ENCODE measurements at regions not wholly inside any gene's neighbourhood (a gene's known extent, or its start where the extent isn't known, plus 50 kb on each side); places are given as distances from the start of the nearest gene placed in this dataset.

DNA sequence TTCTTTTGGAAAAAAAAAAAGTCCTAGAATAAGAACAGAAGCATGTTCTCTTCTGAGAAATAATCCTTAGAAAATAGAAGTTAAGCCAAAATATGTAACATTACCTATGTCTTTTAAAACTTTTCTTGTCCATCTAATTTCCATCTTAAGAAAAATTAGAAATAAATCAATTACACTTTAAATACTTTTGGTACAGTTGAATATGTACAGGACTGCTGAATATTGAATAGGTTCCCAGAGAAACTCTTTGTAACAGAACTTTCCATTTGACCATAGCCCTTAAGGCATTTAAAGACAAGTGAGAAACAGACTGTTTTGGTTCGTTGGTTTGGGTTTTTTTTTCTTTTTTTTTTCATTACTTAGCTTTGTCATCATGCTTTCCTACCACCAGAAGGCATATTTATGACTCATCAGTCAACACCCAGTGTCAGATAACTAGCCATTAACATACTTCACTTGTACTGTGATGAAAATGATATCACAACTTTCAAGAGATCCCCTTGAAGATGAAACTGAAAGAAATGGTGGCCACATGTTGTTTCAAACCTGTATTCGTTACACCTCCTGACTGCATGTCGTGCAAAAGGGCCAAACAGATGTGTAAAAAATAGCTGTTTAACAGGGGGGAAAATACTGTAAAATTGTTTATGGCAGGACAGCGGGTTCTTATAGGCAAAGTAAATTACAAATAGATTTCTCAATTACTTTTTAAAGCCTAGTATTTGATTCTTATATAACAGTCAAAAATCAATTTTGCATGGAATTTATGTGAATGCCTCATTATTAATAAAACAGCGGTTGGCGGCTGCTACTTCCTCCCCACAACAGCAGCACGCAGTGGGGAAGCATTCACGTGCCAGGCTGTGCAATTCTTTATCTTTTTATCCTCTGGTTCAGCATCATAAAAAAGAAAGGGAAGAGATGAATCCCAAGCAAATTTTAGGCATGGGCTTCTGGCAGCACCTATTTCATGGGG, 280.7 kb upstream of the HNRNPA3 start:
- no peaks in the 10 kb centered on the region for H3K79me2 ChIP-seq (ENCODE audit: insufficient read depth, low read depth, low read length)
- DNase-seq (ENCODE audit: low spot score), result no peak
- H3K4me3 ChIP-seq (ENCODE audit: low read depth, low read length, poor library complexity, severe bottlenecking), result no peak overlapping the region
- H4K20me1 ChIP-seq (ENCODE audit: insufficient read depth, low read length), result no peaks in the 10 kb centered on the region
- H3K9me2 ChIP-seq (ENCODE audit: insufficient read depth, low read length), result no peaks in the 10 kb centered on the region
- H3K4me1 ChIP-seq (ENCODE audit: insufficient read depth, low read length, poor library complexity, severe bottlenecking), result no peaks in the 10 kb centered on the region
- TF ChIP-seq, protein P1, sequence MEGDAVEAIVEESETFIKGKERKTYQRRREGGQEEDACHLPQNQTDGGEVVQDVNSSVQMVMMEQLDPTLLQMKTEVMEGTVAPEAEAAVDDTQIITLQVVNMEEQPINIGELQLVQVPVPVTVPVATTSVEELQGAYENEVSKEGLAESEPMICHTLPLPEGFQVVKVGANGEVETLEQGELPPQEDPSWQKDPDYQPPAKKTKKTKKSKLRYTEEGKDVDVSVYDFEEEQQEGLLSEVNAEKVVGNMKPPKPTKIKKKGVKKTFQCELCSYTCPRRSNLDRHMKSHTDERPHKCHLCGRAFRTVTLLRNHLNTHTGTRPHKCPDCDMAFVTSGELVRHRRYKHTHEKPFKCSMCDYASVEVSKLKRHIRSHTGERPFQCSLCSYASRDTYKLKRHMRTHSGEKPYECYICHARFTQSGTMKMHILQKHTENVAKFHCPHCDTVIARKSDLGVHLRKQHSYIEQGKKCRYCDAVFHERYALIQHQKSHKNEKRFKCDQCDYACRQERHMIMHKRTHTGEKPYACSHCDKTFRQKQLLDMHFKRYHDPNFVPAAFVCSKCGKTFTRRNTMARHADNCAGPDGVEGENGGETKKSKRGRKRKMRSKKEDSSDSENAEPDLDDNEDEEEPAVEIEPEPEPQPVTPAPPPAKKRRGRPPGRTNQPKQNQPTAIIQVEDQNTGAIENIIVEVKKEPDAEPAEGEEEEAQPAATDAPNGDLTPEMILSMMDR (conservative IDR thresholded peaks at IDR 0.05; ENCODE audit: low read length), result no peak
- TF ChIP-seq EZH2phosphoT487 (IDR thresholded peaks at IDR 0.05; ENCODE audit: borderline replicate concordance, low read depth, low read length), result no peak
- CTCF ChIA-PET (ENCODE audit: unreplicated experiment), result interaction anchor here (0.6 kb wide), 1 partner anchor 1310 kb away, joined by 3 read pairs; no protein-coding TSS in a partner anchor
- H3K27ac ChIP-seq (ENCODE audit: low read depth, low read length, poor library complexity, severe bottlenecking), result no peak overlapping the region
- intact Hi-C loops (cut with micrococcal nuclease; ENCODE audit: unreplicated experiment), result no loop called here
- POLR2A ChIA-PET, result no interaction called here
- BruUV-seq (replicated peaks), result no TSS peak
- no peaks in the 10 kb centered on the region for H3K9me3 ChIP-seq (ENCODE audit: low read length)
- no peaks in the 10 kb centered on the region for H3K36me3 ChIP-seq (ENCODE audit: insufficient read depth, low read length)
- no peak overlapping the region for H2AFZ ChIP-seq (ENCODE audit: low read length)
- H3K4me2 ChIP-seq (ENCODE audit: low read length), result no peak overlapping the region

DNA sequence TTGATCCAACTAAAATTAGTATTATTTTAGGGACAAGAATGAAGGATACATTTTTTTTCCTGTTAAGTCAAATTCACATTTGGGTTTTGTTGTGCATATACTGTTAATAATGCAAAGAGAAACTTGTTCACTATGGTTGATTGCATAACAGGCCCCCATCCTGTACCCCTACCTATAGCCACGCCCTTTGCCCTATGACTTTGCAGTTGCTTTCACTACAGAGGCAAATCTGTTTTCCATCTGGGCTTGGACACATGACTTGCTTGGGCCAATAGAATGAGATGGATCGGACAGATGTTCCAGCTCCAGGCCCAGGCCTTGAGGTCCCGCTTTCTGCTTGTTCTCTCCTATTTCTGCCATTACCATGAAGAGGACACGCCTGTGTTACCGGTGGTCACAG, 278.5 kb upstream of the HNRNPA3 start:
- H3K4me1 ChIP-seq (ENCODE audit: insufficient read depth, low read length, poor library complexity, severe bottlenecking), result no peaks in the 10 kb centered on the region
- CTCF ChIA-PET (ENCODE audit: unreplicated experiment), result no interaction called here
- BruUV-seq (replicated peaks), result no TSS peak
- TF ChIP-seq EZH2phosphoT487 (IDR thresholded peaks at IDR 0.05; ENCODE audit: borderline replicate concordance, low read depth, low read length), result no peak
- TF ChIP-seq, protein P1 (conservative IDR thresholded peaks at IDR 0.05; ENCODE audit: low read length), result no peak
- no peak overlapping the region for H2AFZ ChIP-seq (ENCODE audit: low read length)
- no peak overlapping the region for H3K27ac ChIP-seq (ENCODE audit: low read depth, low read length, poor library complexity, severe bottlenecking)
- POLR2A ChIA-PET, result no interaction called here
- no peaks in the 10 kb centered on the region for H3K36me3 ChIP-seq (ENCODE audit: insufficient read depth, low read length)
- H4K20me1 ChIP-seq (ENCODE audit: insufficient read depth, low read length), result no peaks in the 10 kb centered on the region
- no peaks in the 10 kb centered on the region for H3K79me2 ChIP-seq (ENCODE audit: insufficient read depth, low read depth, low read length)
- H3K4me2 ChIP-seq (ENCODE audit: low read length), result no peak overlapping the region
- no peak overlapping the region for H3K4me3 ChIP-seq (ENCODE audit: low read depth, low read length, poor library complexity, severe bottlenecking)
- intact Hi-C loops (cut with micrococcal nuclease; ENCODE audit: unreplicated experiment), result no loop called here
- no peaks in the 10 kb centered on the region for H3K9me2 ChIP-seq (ENCODE audit: insufficient read depth, low read length)
- no peaks in the 10 kb centered on the region for H3K9me3 ChIP-seq (ENCODE audit: low read length)
- no peak for DNase-seq (ENCODE audit: low spot score)

DNA sequence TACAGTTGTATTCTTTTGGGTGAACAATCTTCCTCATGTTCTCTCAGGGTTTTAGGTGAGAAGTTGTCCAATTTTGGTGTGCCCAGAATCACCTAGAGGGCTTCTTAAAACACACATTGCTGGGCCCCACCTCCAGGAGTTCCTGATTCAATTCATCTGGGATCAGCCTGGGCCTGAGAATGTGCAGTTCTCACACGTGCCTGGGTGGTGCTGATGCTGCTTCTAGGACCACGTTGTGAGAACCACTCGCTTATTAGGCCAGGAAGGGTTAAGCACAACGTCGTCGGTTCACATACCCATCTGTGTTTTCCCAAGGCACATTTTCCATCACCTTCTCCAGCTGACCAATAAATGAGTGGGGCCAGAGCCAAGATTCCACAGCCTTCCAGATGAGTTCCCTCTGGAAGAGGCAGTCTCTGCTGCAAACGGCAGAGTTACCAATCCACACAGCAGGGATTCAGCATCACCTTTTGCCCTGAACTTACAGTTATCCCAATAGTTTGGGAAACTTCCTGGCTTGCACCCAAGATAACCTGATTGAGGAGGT, 277.7 kb upstream of the HNRNPA3 start:
- Histone ChIP-seq H3K4me1 (ENCODE audit: insufficient read depth, low read length, poor library complexity, severe bottlenecking) (no peaks in the 10 kb centered on the region), H3K79me2 (ENCODE audit: insufficient read depth, low read depth, low read length) (no peaks in the 10 kb centered on the region), H2AFZ (ENCODE audit: low read length) (no peak overlapping the region), H3K9me2 (ENCODE audit: insufficient read depth, low read length) (no peaks in the 10 kb centered on the region), H3K36me3 (ENCODE audit: insufficient read depth, low read length) (no peaks in the 10 kb centered on the region), H4K20me1 (ENCODE audit: insufficient read depth, low read length) (no peaks in the 10 kb centered on the region), H3K27ac (ENCODE audit: low read depth, low read length, poor library complexity, severe bottlenecking) (no peak overlapping the region), H3K9me3 (ENCODE audit: low read length) (no peaks in the 10 kb centered on the region), H3K4me3 (ENCODE audit: low read depth, low read length, poor library complexity, severe bottlenecking) (no peak overlapping the region), H3K4me2 (ENCODE audit: low read length) (no peak overlapping the region)
- no peak for TF ChIP-seq EZH2phosphoT487 (IDR thresholded peaks at IDR 0.05; ENCODE audit: borderline replicate concordance, low read depth, low read length)
- TF ChIP-seq, protein P1 (conservative IDR thresholded peaks at IDR 0.05; ENCODE audit: low read length), result no peak
- no peak for DNase-seq (ENCODE audit: low spot score)
- POLR2A ChIA-PET, result interaction anchor here (0.6 kb wide), 1 partner anchor 41 kb away, joined by 4 read pairs; no protein-coding TSS in a partner anchor
- no TSS peak for BruUV-seq (replicated peaks)
- CTCF ChIA-PET (ENCODE audit: unreplicated experiment), result no interaction called here
- intact Hi-C loops (cut with micrococcal nuclease; ENCODE audit: unreplicated experiment), result loop anchor here (5.0 kb wide), 1 partner anchor 338 kb away; no protein-coding TSS in a partner anchor
